NCI-H748 treated with DMSO at 0.1 percent for 48 hours (cell line): ENCODE measurements at regions not wholly inside any gene's neighbourhood (a gene's known extent, or its start where the extent isn't known, plus 50 kb on each side); places are given as distances from the start of the nearest gene placed in this dataset.

Source experiments
- DNase-seq: peaks from one replicate; lab custom pipeline; 2025; lab: John Stamatoyannopoulos, UW

DNA sequence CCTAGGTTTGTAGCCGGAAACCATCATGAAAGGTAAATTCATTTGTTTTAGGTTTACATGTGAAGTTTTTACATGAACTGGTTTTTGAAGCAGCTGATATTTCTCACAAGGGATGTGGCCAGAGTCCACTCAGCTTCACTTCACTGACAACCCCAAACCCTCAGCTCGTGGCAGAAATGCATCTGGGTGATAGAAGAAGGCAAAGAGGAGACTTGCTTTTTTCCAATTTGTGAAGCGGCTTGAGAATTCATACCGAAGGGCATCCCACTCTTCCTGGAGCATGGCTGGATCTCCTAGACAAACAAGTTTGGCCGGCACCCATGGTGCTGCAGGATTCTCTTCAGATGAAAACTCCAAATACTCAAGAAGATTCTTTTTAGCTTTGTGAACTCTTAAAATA, 392.8 kb upstream of the CNR1 start:
- DNase-seq = no peak

DNA sequence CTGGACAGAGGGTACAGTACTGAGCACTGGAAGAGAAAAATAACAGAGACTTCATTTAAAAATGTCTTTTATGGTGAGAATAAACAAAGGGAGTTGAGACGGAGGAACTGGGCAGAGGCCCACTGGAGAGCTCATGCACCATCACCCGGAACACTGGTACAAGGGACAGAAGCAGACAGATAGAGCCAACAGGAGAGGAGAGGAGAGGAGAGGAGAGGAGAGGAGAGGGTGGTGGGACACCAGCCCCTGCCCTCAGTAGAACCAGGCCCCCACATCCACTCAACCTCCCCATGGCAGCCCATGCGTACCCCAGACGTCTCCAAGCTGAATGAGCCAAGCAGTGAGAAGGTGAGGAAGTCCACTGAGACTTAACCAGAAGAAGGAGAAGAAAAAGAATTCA, 390.5 kb upstream of the CNR1 start:
- DNase-seq = no peak

DNA sequence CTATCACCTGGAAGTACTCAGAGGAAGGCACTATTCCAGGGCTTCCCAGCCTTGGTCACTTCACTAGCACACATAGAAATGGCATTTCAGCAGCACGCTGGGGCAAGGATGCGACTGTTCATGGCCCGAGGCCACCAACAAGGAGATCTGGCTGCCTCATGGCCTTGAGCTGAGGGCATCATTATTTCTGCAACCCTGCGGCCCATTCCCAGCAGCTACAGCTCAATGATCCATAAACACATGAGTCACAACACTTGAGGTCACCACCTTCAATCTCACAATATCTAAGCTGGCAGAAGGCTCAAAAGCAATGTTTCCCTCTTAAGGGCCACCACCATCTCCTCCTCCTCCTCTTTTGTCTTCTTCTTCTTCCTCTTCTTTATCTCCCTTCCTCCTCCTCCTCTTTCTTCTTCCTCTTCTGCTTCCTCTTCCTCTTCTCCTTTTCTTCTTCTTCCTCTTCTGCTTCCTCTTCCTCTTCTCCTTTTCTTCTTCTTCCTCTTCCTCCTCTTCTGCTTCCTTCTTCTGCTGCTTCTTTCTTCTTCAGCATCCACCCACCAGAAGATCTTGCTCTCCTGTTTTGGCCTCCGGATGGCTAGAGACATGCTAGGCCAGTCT, 382.9 kb upstream of the CNR1 start:
- no peak for DNase-seq

DNA sequence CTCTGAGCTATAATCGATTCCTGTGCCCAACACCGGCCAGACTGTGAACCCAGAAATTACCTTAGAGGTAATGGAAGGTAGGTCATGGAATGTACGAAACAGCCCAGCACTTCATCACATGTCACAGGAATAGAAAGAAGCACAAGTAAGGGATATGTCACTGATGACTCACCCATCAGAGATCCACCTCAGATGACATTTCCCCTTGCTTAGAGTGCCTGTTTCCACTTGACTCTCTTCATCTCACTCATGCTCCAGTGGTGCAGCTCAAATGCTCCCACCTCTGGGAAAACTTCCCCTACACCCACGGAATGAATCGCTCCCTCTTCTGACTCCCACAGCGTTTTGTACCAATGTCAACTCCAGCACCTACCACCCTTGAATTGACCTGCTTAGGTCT, 381.6 kb upstream of the CNR1 start:
- no peak for DNase-seq

DNA sequence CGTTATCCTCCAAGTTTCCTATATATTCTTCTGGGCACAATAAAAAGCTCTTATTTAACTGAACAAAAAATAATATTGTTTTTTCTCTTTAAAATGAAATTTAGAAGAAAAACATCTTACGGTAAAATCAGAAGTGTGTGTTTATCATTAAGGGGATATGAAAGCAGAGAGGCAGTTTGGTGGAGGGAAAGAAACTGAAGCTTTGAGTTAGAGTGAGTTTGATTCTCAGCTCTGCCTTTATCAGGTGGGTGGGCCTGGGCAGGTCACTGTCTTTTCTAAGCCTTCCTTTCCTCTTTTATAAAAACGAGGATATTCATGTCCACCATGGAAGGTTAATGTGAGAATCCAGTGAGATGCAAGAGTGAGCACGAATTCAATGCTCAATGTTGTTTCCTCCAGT, 379.8 kb upstream of the CNR1 start:
- no peak for DNase-seq

DNA sequence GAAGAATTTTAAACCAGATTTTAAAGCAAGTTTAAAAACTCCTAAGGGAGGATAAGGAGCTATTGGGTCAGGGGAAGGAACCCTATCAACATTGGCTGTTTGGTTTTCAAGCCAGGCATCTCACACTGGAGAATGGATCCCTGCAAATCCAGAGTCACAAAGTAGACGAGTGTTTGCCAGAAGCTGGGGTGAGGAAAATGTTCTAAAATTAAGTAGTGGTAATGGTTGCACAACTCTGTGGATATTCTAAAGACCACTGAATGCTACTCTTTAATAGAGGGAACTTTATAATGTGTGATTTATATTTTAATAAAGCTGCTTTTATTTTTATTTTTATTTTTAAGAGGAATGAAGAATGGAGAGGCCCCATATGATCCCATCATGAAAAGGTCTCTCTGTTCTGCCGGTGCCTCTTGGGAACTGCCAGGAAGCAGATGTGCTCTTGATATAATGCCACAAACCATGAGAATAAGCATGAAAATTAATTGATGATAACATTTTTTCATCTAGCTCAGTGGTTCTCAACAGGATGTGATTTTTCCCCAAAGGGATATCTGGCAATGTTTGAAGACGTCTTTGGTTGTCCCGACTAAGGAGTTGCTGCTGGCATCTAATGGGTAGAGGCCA, 379.0 kb upstream of the CNR1 start:
- DNase-seq = no peak

DNA sequence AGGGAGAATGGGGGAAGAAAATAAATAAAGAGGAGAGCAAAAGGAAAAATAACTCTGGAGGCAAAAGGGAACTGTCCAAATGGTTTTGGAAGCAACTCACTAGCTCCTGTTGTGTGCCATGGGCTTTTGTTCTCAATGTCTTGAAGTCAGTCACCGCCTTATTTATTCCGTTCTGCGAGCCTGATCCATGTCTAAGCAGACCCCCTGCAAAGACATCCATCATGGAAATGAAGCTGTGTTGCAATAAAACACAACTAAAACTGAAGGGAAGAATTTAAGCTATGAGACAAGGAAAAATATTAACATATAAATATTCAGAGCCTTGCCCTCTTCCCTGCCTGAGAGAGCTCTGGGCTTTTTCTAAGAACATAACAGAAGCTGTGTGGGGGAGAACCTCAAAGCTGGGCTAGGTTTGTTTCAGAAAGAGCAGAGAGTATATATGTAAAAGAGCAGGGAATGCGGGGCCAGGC, 373.2 kb upstream of the CNR1 start:
- DNase-seq = no peak

DNA sequence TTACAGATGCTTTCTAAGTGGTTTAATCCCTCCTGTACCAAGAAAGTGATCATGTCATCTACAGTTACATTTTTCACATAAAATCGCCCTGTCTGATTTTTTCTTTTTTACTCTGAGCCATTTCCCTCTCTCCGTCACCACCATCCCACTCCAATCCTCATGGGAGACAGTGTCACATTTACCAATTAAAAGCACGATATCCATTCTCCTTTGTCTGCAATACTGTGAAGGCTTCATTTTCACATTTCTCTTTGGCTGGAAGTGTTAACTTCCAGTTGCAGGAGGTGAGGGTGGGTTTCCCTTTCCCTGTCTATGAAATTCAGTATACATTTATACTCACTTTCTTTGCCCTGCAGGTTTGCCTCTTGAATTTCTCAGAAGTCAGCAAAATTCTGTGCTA, 372.7 kb upstream of the CNR1 start:
- no peak for DNase-seq

DNA sequence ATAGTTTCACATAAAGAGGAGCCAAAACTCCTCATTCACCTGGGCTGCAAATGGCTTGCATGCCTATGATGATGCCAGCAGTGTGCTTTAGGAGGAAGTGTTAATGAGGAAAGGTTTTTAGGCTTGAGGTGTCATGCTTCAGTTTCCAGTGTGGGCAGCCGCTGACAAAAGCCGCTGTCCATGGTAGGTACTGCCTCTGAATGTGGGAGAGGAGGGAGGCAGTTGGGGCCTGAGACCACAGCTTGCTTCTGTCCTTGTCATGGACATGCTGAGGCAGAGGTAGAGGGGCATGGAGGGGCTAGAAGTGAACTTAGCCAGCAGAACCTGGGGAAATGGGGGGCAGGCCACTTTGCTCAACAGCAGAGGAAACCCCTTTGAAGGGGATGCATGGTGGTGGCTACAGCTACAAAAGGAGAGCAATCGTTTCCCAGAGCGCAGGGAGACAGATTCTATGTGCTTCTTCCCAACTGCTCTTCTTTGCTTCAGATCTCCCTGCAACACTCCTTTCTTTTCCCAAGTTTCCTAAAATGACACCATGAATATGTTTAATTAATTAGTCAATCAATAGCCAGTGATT, 372.1 kb upstream of the CNR1 start:
- DNase-seq = no peak

DNA sequence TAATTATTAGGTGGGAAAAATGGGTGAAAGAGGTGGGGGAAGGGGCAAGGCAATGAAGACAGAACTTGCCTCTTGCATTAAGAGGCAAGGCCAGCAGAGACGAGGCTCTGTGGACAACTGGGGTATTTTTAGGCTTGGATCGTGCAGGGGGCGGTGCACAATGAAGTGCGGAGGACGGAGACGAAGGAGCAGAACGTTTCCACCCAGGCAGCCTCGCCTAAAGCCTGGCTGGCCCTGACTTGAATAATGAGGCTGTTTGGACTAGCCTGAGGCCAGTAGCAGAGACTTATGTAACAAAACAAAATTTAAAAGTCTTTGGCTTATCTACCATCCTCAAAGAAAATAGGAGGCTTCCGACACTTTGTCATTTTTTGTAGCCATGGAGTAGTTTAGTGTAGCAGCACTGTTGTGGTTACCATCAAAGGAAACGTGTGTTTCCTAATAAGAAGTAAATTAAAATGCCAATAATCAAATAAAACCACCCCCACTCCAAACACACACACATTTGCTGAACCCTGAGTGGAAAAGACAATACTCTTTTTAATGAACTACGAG, 370.0 kb upstream of the CNR1 start:
- no peak for DNase-seq

DNA sequence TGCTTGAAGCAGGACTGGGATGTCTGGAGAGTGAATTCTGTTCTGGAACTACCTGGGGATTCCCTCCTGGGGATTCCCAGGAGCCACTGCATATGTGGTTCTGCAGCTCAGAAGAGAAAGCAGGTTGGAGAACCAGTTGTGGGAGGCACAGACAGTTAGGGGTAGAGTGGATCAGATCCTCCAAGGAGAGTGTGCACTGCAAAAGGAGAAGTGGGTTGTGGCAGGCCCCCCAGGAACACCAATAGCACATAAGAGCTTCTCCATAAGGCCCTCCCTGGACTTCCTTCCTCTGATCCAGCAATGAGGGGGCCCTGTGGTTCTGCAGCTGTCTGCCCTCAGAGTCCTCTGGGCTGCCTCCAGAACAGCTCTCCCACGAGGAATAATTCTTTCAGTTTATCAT, 369.2 kb upstream of the CNR1 start:
- no peak for DNase-seq

DNA sequence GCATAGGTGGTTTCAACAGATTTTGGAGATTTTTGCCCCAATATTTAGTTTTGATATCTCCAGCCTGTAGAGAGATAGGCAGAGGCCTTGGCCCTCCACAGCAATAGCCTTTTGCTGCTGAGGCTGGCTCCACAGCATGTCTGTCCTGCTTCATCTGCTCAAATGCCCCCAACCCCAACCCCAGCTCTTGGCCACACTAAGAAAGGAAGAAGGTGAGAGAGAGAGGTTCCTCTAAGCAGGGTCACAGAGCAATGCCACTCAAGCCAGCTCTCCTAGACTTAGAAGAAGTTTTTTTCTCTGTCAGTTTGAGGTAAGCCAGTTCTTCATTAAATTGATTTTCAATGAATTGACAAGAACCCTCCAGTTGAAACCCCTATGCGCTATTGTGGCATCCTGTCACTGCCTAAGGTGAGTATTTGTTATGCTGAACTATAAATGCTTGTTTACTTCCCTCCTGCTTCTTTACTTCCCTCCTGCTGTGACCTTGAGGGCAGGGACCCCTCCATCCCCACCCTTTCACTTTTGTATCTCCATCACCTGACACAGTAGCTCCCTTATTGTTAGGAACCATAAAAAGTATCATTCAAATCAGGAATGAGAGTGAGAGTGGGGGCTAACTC, 366.2 kb upstream of the CNR1 start:
- no peak for DNase-seq

DNA sequence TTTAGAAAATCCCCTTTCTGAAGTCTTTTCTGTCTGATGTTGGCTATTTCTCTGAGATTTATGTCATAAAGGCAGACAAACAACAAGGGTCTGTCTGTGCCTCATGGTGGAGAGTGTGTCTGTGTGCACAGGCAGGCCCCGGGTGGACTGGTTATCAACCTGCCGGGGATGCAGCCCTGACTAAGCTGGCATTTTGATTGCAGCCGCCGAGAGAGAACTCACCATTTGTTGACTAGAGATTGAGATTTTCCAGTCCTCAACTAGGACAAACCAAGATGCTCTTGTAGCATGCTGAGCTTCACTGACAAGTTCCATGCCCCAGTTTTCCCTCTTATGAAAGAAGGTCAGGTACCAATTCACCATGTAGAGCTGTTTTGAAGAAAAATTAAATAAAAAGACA, 363.6 kb upstream of the CNR1 start:
- DNase-seq = no peak

DNA sequence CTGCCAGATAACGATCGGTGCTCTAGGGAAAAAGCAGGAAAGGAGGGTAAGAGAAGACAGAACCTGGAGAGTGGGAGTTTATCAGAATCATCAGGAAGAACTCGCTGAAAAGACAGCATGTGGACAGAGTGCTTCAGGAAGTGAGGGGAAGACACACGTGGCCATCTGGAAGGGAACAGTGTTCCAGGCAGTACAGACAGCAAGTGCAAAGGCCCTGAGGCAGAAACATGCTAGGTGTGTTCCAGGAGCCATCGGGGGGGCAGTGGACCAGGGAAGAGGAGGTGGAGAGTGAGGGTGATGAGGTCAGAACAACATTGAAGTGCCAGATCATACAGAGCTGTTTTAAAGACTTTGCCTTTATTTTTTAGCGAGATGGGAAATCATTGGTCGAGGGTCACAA, 354.3 kb upstream of the CNR1 start:
- no peak for DNase-seq

DNA sequence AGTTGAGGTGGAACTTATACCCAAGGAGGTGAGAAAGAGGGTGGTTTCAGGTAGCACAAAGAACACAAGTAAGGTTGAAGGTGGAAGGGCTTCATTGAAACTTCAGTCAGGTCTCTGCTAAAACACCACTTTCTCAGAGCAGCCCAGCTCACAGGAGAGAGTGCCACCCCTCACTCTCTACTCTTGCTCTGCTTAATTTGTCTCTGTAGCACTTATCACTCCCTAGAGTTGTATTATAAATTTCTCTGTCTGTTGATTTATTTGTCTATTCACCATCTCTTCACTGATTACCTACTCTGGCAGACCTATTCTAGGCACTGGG, 353.8 kb upstream of the CNR1 start:
- DNase-seq = no peak

DNA sequence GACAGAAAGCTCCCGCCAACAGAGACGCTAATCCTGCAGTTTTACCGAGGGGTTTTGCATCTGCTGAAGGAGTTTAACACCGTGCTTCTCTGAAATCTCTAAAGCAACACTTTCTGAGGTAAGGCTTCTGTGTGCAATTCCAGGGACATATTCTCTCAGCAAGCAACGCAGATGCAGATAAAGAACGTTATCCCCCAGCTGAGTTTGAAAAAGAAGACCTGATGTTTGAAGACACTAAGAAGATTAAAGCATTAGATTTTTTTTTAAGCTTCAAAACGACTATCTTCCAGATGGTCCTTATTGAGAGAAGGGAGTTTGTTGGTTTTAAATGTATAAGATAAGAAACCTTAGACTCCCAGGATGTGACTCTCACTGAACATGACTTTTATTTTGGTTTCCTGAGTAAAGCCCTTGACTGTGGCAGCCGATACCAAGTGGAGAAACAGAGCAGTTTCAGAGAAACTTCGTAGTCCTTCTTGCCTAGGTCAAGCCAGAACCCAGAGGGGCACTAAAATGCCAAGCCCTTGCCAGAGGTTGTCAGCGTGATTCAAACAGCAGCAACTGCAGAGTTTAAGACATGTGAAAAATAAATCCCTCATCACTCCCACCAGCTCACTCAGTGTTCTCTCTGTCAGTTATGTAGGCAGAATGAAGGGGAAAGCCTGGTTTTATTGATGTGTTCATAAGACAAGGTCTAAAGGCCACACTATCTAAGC, 353.3 kb upstream of the CNR1 start:
- DNase-seq = no peak

DNA sequence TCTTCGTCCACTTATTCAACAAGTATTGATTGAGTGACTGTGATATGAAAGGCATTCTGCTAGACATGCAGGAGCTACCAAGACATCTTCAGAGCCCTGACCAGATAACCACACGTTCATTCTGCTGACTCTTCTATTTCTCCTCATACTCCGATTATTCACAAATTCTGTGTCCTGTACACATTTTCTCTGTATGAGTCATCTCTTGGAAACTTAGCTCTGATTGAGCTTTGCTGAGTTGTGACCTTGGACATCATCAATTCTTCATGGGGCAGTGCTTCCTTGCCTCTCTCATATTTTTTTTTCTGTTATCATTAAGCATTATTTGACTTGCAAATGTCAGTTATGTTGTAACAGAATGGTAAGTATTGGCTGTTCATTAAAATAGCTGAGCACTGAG, 351.6 kb upstream of the CNR1 start:
- no peak for DNase-seq

DNA sequence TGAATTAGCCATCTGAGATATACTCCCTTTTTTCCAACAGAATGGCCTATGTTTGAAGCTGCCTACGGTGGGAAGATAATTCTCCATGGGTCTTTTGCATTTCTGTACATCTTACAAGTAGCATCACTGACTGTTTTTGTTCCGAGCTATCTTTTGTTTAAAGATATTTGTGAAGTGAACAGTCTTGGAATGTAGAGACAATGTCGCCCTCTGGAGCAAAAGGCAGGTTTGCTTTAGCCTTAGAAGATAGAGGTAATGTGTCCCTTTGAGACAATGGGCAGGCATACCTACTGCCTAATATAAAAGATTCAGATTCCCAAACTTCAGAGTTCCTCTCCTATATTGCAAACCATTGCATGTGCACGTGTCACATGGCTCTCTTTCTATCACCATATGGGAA, 347.8 kb upstream of the CNR1 start:
- DNase-seq = no peak

DNA sequence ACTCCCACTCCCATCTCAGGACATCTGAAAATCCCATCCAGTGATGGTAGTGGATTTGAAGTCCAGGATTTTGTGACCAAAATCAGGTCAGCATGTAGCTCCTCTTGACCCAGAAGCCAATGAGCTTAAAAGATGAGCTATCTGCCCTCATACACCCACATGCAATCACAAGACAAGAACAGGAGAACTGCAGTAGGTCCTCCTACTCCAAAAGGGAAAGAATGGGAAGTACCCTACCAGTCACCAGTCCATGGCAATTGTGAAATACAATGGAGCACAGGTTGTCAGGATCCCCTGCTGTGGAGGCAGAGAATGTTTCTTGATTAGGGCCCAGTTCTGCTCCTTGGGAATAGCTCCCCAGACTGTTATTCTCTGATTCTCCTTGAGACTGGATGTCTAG, 347.3 kb upstream of the CNR1 start:
- no peak for DNase-seq

DNA sequence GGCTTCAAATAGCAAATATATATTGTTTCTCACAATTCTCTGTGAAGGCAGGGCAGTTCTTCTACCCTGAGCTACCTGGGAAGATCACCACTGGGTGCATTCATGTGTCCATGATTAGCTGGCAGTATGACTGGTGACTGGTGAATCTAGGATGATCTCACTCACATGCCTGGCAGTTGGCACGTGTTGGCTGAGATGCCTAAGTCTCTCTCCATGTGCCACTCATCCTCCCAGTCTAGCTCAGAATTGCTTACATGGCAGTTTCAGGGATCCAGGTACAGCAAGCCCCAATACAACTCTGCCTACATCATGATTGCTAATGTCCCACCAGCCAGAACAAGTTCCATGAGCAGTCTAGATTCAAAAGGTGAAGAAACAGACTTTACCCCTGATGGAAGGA, 346.8 kb upstream of the CNR1 start:
- DNase-seq = no peak

DNA sequence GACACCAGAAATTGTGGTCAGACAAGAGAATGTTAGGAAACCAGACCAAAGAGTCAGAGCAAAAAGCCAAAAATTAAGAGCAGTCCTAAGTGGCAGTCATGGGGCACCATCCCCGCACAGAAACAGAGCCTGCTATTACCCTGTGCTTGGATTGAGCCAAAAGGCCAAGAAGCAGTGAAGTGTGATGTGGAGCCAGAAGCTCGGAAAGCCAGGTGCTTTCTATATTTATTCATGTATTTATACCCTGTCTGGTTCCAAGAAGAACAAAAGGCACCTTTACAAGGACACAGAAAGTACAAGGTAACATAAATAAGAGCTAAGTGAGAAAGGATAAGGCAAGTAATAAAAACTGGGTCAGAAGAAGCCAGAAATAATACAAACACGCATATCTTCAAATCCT, 336.2 kb upstream of the CNR1 start:
- DNase-seq = no peak

DNA sequence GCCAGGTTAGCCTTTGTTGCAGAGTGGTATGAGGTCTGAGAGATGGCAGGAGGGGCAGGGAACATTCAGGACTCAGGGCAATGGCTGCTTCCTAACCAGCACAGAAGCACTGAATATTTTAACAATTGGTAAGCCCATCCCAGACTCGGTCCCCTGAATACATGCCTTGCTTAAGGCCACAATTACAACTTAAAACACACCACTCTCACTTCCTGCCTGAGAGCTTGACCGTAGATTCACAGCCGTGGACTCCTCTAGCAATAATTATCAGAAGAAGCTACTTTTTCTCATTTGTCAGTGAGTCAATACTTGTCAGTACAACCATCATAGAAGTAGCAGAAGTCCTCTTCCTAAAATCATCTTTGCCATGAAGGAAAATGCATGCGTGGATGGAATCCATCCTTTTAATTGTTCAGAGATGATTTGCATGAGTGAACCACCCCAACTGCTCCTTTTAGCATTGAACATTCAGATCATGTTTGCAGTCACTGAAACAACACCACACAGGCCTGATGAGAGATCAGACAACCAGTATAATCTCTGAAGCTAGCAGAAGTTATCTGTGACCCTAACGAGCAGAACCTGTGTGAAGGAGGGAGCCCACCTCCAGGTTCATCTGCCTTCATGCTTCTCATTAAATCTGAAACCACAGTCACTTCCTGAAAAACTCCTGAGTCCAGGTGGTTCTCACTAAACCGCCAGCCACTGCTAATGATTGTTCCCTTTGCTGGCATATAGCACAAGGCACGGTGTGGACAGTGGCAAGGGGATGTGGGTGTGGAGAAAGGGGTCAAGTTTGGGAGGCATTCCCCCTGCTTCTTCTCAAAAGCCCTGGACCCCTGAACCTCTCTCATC, 333.9 kb upstream of the CNR1 start:
- DNase-seq = no peak
